NCI-H128 (cell line): ENCODE measurements at regions not wholly inside any gene's neighbourhood (a gene's known extent, or its start where the extent isn't known, plus 50 kb on each side); places are given as distances from the start of the nearest gene placed in this dataset.
"Not testable (repeated sequence)": the region's sequence is repeated elsewhere in the genome, so short reads cannot be mapped to it uniquely, and the experiment has no call there.

Source experiments
- DNase-seq: peaks from one replicate; lab custom pipeline; 2025; ENCODE audit not compliant: unreplicated experiment; lab: John Stamatoyannopoulos, UW

DNA sequence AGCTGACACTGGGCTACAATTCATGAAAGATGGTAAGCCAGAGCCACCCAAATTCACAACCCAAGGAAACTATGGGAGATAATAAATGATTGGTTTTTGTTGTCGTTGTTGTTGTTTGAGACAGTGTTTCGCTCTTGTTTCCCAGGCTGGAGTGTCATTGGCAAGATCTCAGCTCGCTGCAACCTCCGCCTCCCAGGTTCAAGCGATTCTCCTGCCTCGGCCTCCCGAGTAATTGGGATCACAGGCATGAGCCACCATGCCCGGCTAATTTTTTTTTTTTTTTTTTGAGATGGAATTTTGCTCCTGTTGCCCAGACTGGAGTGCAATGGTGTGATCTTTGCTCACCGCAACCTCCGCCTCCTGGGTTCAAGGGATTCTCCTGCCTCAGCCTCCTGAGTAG, 65.9 kb upstream of the METTL9 start:
- not testable (repeated sequence) for DNase-seq

DNA sequence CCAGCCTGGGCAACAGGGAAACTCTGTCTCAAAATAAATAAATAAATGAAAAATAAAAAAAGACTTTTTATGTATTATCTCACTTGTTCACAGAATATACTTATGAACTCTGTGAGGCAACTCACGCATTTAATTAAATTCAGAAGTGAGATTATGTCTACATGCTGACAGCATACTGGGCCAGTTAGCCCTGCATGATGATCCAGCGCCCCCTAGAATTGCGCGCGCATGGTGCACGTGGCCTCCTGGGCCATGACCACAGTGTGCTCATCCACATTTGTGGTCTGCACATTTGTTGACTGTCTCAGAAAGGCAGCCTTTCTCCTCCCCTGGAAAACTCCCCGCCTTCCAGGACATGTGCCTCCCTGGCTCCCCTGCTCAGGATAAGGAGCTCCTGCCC, 64.8 kb upstream of the METTL9 start:
- not testable (repeated sequence) for DNase-seq

DNA sequence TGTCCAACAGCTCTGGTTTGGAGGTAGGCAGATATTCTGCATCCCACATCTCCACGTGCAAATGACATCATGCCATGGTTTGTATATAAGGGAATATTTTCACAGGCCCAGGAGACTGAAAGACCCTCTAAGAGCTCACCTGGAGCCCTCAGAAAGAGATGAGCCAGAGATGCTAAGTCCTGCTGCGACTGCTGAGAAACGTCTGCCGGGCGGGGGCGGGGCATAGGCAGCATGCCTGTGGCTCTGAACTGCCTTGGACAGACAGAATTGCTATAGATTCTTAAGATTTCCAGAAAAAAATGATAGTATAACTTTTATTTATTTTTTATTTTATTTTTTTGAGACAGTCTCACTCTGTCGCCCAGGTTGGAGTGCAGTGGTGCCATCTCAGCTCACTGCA, 64.2 kb upstream of the METTL9 start:
- not testable (repeated sequence) for DNase-seq

DNA sequence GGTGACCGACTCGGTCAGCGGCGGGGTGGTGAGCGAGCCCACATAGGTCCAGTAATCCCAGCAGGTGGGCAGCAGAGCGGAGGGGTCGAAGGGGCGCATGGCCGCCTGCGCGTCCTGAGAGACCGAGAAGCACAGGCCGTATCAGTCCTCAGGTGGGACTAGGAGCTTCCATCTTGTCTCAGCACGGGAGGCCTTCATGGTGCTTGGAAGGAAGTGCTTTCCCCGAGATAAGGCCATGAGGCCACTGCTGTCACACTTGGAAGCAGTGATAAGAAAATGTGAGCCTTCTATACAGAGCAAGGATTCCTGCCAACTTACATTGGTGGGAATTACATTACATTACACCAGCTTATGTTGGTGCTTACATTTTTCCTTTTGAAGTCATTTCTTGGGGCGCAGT, 62.6 kb upstream of the METTL9 start:
- DNase-seq: not testable (repeated sequence)

DNA sequence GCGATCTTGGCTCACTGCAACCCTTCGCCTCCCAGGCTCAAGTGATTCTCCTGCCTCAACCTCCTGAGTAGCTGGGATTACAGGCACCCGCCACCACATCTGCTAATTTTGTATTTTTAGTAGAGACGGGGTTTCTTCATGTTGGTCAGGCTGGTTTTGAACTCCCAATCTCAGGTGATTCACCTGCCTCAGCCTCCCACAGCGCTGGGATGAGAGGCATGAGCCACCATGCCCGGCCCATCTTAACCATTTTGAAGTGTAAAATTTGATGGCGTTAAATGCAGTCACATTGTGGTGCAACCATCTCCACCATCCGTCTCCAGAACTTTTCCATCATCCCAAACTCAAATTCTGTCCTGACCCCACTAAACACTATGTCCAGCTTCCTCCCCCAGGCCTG, 61.8 kb upstream of the METTL9 start:
- not testable (repeated sequence) for DNase-seq

DNA sequence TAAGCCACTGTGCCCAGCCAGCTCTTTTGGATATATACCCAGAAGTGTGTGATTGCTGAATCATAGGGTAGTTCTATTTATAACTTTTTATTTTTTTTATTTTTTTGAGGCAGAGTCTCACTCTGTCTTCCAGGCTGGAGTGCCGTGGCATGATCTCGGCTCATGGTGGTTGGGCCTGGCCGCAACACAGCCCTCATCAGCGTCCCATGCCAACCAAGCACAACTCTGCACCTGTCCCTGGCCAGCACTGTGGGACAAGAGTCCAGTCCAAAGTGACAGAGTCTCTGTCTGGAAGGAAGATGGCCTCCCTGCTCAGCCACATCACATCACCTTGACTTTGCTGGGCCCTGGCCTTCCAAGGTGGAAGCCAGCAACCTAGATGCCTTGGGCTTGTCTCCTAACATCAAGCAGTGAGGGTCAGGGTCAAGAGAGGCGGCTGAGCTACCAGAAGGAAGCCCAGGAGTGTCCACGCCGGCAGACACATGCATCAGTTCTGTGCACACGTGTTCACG, 60.2 kb upstream of the METTL9 start:
- DNase-seq: not testable (repeated sequence)

DNA sequence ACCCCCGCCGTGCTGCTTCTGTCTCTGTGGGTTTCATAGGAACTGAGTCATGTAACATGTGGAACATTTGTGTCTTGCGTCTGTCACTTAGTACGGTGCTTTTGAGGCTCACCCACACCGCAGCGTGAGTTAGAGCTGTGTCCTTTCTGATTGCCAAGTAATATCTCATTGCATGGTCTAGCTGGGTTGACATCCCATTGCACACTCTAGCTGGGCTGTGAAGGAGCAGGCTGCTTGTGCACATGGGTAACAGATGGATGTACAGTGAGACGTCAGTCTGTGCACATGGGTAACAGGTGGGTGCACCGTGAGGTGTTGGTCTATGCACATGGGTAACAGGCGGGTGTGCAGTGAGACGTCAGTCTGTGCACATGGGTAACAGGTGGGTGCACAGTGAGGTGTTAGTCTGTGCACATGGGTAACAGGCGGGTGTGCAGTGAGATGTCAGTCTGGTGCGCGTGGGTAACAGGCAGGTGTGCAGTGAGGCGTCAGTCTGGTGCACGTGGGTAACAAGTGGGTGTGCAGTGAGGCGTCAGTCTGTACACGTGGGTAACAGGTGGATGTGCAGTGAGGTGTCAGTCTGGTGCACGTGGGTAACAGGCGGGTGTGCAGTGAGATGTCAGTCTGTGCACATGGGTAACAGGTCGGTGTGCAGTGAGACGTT, 58.5 kb upstream of the METTL9 start:
- not testable (repeated sequence) for DNase-seq

DNA sequence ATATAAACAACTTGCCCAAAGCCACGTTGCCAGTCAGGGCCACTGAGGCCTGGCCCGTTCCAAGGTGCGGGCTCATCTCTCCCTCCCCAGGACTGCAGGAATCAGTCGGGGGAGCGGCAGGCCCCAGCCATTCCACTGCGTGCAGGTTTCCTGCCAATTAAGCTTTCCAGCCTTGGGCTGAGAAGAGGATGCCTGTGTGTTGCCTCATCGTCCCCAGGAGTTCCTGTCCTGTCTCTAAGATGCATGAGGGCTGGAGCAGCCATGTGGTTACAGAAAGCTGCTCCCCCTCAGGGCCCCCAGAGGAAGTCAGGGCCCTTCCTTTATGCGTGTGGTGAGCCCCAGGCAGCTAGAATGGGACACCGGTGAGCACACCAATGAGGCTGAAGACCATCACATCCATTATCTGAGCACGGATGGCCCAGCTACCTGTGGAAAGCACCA, 57.7 kb upstream of the METTL9 start:
- not testable (repeated sequence) for DNase-seq

DNA sequence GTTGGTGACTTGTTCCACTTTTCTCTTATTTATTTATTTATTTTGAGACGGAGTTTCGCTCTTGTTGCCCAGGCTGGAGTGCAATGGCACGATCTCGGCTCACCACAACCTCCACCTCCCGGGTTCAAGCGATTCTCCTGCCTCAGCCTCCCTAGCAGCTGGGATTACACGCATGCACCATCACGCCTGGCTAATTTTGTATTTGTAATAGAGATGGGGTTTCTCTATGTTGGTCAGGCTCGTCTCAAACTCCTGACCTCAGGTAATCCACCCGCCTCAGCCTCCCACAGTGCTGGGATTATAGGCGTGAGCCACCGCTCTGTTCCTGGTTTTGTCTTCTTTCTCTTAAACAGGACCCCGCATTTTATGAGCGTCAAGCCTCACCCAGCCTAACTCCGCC, 57.3 kb upstream of the METTL9 start:
- not testable (repeated sequence) for DNase-seq

DNA sequence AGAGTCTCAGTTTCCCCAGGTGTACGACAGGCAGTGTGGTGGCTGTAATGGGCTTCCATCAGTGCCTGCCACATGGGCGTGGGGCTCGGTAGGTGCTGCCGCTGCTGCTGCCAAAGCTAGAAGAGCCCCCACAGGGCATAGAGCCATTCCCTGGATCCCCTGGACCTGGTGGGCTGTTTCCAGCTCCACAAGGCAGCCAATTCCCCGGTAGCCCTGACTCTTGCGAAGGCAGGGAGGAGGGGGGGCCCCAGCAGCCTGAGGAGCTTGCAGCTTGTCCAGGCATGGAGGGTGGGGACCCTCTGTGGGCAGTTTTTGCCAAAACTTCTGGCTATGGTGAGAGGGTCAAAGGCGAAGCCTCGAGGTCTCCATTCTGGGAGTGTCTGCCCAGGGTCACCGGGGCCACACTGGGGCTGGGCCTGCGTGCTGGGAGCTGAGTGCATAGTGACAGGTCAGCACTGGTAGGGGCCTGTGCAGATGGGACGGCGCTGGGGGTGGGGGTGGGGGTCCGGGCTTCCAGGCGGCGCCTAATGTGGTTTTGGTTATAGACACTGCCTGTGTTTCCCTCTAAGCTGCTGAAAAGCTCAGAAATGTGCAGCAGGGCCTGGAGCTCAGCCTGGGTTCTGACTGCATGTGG, 56.8 kb upstream of the METTL9 start:
- DNase-seq: not testable (repeated sequence)

DNA sequence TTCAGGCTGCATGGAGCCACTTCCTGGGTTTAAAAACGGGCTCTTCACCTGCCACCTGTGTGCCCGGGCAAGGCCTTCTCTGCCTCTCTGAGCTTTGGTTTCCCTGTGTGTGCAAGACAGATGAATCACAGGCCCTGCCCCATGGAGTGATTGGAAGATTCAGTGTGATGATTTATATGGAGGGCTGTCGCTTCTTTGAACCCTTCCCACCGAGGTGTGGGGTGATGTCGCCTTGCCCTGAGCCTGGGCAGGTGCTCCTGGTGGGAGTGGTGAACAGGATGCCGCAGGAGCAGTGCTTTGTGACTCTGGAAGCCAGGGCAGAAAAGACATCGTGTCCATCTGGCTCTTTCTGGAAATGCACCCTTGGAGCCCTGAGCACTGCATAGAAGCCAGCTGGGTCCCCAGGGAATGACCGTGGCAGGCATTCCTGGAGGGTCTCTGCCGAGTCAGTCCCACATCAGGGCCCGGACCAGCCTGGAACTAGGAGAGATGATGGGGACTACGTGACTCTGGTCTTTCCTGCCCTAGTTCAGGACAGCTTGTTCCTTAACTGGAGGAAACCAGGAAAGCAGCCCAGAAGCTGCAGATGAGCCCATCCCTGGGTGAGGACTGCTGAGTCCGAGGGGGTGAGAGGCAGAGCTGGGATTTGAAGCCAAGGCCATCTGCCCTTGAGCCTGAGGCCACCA, 56.1 kb upstream of the METTL9 start:
- DNase-seq: not testable (repeated sequence)

DNA sequence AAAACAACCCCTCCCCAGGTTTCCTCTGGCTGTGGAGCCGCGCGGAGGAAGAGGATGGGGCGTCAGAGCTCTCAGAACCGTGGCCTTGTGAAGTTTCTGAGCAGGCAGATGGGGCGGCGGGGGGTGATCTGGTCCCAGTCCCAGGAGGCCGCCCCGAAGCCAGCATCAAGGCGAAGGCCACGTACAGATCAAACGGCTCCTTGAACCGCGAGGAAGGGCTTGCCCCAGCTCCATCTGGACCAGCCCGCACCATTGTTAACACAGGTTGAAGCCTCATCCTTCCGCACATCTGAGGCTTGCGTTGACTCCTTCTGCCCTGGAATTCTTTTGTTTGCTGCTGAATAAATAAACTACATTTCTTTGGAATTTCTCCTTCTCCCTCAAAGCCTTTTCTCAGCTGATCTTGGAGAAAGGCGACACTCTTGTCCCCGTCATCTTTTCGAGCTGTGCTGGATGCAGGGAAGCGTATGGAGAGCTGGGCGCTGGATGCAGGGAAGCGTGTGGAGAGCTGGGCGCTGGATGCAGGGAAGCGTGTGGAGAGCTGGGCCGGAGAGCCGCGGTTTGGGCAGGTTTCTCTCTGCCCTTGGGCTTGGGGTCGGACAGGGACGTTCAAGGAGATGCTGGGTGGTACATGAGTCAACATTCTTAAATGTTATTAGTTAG, 53.6 kb upstream of the METTL9 start:
- not testable (repeated sequence) for DNase-seq

DNA sequence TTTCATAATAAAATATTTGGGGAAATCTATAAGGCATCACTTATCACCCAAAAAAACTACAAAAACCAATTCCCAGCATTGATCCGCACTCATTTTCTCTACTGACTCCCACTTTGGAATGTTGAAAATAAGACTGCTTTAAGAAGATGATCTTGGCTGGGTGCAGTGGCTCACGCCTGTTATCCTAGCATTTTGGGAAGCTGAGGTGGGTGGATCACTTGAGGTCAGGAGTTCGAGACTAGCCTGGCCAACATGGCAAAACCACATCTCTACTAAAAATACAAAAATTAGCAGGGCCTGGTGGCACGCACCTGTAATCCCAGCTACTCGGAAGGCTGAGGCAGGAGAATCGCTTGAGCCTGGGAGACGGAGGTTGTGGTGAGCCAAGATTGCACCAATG, 50.0 kb upstream of the METTL9 start:
- not testable (repeated sequence) for DNase-seq
